ENCODE measurements at regions not wholly inside any gene's neighbourhood (a gene's known extent, or its start where the extent isn't known, plus 50 kb on each side); places are given as distances from the start of the nearest gene placed in this dataset.

DNA sequence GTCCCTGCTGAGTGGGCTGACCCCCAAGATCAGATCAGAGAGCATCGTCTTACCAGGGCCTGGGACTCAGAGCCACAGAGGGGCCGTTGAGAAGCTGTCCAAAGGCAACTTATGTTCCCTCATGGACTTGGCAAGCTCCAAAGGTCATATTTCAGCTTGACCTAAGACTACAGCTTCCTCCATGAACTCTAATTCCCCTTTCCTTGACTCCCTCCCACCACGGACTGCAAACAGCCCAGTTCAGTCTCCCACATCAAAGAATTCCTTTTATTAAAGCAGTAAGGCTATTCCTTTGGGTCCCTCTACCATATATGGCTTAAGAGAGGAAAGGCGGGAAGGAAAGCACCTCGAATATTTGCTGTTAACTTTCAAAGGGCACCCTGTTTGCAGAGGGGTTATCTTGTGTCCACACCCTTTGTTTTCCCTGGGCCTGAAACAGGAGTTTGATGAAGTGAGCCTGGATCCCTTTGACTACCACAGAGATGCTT, 146.1 kb upstream of the THBS1 start:
- TF ChIP-seq EZH2phosphoT487 (IDR thresholded peaks at IDR 0.05; ENCODE audit: insufficient read depth, low read depth) (no peak), EZH2 (IDR thresholded peaks at IDR 0.05; ENCODE audit: insufficient read depth, poor library complexity, severe bottlenecking) (no peak)
